Adipocyte (in vitro differentiated cells): ENCODE measurements at regions not wholly inside any gene's neighbourhood (a gene's known extent, or its start where the extent isn't known, plus 50 kb on each side); places are given as distances from the start of the nearest gene placed in this dataset.

Source experiments
- DNase-seq: peaks from one replicate; pipeline ENCODE4 v3.0.0-alpha.2; 2015; ENCODE audit warnings: low read depth
- H3K27me3 ChIP-seq: replicated peaks from 2 replicates; pipeline ENCODE4 v1.7.0; 2013; ENCODE audit warnings: mild to moderate bottlenecking, low read length, moderate library complexity; ENCODE audit not compliant: control insufficient read depth, insufficient read depth
- H3K36me3 ChIP-seq: 2 replicates; pipeline ENCODE4 v1.7.0; 2013; ENCODE audit warnings: low read length, mild to moderate bottlenecking, moderate library complexity; ENCODE audit not compliant: control insufficient read depth, insufficient read depth, severe bottlenecking
- H3K4me1 ChIP-seq: 2 replicates; pipeline ENCODE4 v1.7.0; 2013; ENCODE audit warnings: mild to moderate bottlenecking, low read length, moderate library complexity; ENCODE audit not compliant: control insufficient read depth, insufficient read depth
- H3K4me3 ChIP-seq: 2 replicates; pipeline ENCODE4 v1.7.0; 2013; ENCODE audit warnings: mild to moderate bottlenecking, low read length, moderate library complexity
- H3K9ac ChIP-seq: 2 replicates; pipeline ENCODE4 v1.7.0; 2013; ENCODE audit warnings: mild to moderate bottlenecking, low read length, moderate library complexity
- H3K9me3 ChIP-seq: 2 replicates; pipeline ENCODE4 v1.7.0; 2013; ENCODE audit warnings: mild to moderate bottlenecking, low read length, moderate library complexity; ENCODE audit not compliant: control insufficient read depth

DNA sequence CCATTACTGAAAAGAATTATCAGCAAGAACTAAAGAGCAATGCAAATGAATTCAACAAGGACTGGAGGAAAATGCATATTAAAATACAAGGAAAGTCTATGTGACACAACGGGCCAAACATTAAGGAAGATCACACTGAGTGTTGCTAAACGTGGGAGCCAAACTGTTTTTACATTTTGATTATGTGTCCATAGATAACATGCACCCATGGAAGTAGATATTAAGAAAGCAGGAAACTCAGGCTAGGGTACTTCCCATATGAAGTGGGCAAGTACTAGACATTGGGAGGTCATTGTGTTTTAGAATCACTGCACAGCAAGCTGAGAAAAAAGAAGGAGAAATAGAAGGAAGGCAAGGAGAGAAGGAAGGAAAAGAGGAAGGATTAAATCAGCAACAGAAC lies 161.8 kb downstream of the KCTD12 start:
- Histone ChIP-seq H3K9me3 (no peaks in the 10 kb centered on the region), H3K36me3 (no peaks in the 10 kb centered on the region), H3K27me3 (no peaks in the 10 kb centered on the region), H3K9ac (peak overlapping the region; percentile 32), H3K4me1 (peaks cover 33% of the 10 kb centered on the region), H3K4me3 (peak overlapping the region; percentile 29)
- DNase-seq: no peak

DNA sequence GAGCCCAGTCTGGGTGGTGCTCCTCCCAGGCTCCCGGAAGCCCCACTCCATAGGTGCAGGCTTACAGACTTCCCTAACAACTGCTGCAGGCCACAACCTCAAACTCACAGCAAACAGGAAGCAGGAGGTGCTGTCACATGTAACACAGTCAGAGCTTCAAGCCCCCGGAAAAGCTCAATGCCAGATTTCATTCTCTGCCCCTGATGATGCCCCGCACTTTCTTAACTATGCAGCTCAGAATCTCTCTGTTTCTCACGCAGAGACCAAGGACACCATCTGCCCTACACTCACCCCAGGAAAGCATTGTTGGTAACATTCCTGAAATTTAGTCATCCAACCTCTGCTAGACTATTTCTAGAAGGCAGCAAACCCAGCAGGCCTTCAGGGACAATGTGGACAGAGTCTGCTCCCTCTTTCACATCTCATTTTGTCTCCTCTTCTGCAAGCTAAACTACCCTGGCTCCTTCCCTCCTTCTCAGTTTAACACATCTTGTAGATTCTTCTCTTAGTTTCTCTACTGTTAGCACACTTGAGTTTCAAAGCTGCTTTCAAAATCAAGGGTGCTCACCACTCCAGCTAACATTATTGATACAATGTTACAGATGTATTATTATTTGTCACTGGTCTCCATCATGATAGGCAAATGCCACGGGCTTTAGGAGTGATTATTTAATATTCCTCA lies 162.5 kb downstream of the KCTD12 start:
- peak; percentile 89 for DNase-seq
- Histone ChIP-seq H3K4me1 (peaks cover 33% of the 10 kb centered on the region), H3K9me3 (no peaks in the 10 kb centered on the region), H3K36me3 (no peaks in the 10 kb centered on the region), H3K9ac (peak overlapping the region; percentile 33), H3K4me3 (no peak overlapping the region), H3K27me3 (no peaks in the 10 kb centered on the region)

DNA sequence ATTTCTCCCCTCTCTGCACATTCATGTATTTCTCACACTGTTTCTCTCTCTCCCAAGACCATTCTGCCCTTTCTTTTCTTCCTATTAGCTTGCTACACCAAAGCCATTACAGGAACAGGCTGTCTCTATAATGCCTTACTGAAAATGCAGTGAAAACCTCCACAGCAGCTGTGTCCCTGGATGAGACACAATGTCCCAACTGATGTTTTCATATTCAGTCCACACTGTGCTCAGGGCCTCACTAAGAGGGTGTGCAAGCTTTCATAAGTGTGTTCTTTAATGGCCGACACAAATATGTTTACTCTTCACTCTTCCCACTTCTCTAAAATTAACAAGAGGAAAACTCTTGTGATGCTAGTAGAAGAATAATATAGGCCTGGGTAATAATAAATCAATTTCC lies 163.4 kb downstream of the KCTD12 start:
- H3K4me1 ChIP-seq: peaks cover 33% of the 10 kb centered on the region
- no peaks in the 10 kb centered on the region for H3K9me3 ChIP-seq
- no peaks in the 10 kb centered on the region for H3K27me3 ChIP-seq
- H3K9ac ChIP-seq: no peak overlapping the region
- no peak overlapping the region for H3K4me3 ChIP-seq
- no peak for DNase-seq
- no peaks in the 10 kb centered on the region for H3K36me3 ChIP-seq

DNA sequence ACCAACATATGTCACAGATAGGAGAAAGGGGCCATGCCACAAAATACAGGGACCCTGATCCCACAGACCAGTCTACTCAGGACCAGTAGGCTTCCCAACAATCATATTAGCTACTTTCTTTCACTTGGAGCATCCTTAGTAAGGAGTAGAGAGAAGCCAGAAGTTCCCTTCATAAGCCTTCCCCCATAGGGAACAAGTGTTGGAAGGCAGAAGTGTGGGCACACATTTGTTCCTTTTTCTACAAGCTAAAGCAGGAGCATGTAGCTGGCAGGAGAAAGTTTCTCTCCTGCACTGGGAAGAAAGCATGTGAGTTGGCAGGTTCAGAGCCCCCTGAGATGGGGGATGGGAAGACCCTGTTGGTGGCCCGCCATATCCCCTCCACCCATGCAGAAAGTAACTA lies 165.4 kb downstream of the KCTD12 start:
- Histone ChIP-seq H3K4me1 (peaks cover 37% of the 10 kb centered on the region), H3K4me3 (no peak overlapping the region), H3K36me3 (no peaks in the 10 kb centered on the region), H3K27me3 (no peaks in the 10 kb centered on the region), H3K9me3 (no peaks in the 10 kb centered on the region), H3K9ac (no peak overlapping the region)
- DNase-seq: no peak

DNA sequence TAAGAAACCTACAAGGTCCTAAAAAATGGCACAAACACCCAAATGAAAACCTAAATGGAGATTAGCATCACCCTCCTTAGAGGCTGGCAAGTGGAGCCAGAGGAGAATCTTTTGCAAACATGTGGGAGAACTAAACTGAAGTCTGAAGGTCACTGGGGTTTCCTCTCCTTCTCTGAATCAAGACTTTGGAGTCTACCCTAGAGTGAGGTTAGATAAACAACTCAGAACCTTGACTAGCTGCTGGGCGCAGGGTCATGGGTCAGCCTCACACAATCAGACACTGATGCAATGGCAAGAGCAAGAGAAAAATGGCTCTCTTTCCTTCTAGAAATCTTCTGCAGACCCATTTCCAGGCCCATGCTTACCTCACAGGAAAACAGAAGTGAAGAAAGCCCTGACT lies 165.8 kb downstream of the KCTD12 start:
- no peaks in the 10 kb centered on the region for H3K27me3 ChIP-seq
- no peaks in the 10 kb centered on the region for H3K36me3 ChIP-seq
- DNase-seq: no peak
- no peaks in the 10 kb centered on the region for H3K9me3 ChIP-seq
- no peak overlapping the region for H3K9ac ChIP-seq
- H3K4me3 ChIP-seq: no peak overlapping the region
- peaks cover 37% of the 10 kb centered on the region for H3K4me1 ChIP-seq

DNA sequence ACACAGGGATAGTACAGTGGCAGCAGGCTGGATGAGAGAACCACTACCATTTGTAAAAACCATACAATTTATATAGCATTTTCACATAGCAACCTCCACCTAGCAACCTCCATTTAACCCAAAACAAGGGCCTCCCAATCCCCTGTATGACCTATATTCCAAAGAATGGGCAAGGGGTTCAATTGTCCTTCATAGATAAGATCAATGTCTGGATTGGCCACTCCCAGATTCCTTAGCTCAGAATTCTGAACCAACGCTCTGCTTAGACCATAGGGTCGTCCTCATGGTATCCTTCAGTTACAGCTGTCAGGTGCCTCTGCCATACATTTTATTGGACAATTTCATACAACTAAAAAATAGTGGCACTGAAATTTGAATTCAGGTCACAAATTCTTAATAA lies 166.2 kb downstream of the KCTD12 start:
- Histone ChIP-seq H3K4me3 (no peak overlapping the region), H3K4me1 (peaks cover 38% of the 10 kb centered on the region), H3K36me3 (no peaks in the 10 kb centered on the region), H3K27me3 (no peaks in the 10 kb centered on the region), H3K9ac (no peak overlapping the region), H3K9me3 (no peaks in the 10 kb centered on the region)
- DNase-seq: no peak

DNA sequence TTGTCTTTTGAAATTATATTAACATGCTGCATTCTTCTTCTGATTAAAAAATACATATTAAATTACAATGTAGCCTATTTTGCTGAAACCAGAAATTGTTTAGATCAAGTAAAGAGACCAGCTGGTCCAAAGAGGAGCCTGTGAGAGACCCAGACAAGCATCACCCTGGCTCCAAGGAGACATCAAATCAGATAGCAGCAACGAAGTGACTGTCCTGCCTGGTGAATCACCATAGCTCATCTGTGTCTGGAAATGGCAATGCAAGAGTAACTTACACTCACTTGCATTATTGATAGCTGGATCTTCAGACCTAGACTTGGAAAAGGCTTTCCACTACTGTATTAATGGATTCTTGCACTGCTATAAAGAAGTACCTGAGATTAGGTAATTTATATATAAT lies 169.1 kb downstream of the KCTD12 start:
- Histone ChIP-seq H3K9ac (no peak overlapping the region), H3K27me3 (no peaks in the 10 kb centered on the region), H3K4me1 (peaks cover 21% of the 10 kb centered on the region), H3K9me3 (no peaks in the 10 kb centered on the region), H3K4me3 (no peak overlapping the region), H3K36me3 (no peaks in the 10 kb centered on the region)
- DNase-seq: no peak

DNA sequence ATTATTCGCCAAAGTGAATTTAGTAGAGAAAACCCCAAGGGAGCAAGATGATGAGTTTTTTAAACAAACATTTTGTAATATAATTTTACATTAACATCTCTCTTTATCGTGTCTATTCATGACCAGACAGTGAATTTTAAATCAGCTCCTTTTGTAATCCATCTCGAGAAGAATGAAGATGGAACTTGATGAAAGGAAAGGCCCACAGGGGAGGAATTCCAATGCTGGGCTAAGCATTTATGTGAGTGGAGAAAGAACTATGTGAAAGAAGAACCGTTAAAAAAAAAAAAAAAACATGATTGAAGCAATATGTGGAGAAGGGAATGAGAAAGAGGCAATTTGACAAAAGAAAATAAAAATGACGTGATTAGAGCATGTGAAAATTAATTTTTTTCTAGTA lies 170.6 kb downstream of the KCTD12 start:
- no peak overlapping the region for H3K9ac ChIP-seq
- no peaks in the 10 kb centered on the region for H3K36me3 ChIP-seq
- H3K4me1 ChIP-seq: peaks cover 31% of the 10 kb centered on the region
- DNase-seq: peak; percentile 68
- no peaks in the 10 kb centered on the region for H3K9me3 ChIP-seq
- H3K27me3 ChIP-seq: no peaks in the 10 kb centered on the region
- H3K4me3 ChIP-seq: peak overlapping the region; percentile 49

DNA sequence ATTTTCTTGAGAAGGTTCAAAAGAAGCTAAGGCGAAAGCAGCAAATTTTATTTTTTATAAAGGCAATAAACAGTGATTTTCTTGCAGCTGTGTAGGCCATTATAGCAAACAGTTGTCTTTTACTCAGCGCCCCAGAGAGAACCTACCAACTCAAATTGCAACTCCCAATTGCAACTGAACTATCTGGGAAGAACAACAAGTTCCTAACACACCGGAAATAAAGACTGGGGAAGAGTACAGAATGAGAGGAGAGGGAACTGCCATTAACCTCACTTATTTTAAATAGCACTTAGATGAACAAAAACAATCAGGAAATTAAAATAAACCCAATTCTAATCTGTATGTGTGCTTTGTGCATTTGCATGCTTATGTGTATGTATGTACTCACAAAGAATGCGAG lies 171.1 kb downstream of the KCTD12 start:
- Histone ChIP-seq H3K9me3 (no peaks in the 10 kb centered on the region), H3K4me1 (peaks cover 37% of the 10 kb centered on the region), H3K36me3 (no peaks in the 10 kb centered on the region), H3K4me3 (peak overlapping the region; percentile 49), H3K9ac (peak overlapping the region; percentile 48), H3K27me3 (no peaks in the 10 kb centered on the region)
- no peak for DNase-seq

DNA sequence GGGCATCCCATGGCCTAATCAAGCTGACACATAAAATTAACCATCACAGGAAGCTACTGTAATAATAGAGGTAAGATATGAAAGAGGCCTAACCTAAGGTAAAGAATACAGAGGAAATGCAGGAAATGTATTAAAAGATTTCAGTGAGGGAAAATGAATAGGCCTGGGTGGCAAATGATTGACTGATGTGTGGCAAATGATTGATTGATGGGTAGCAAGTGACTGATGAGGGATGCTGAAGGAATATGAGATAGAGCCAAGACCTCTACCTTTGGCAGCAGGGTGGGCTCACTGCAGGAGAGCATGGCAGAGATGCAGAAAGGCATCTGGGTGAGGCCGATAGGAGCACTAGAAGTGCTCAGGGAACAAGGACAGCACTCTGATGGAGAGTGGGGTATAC lies 172.9 kb downstream of the KCTD12 start:
- Histone ChIP-seq H3K4me3 (no peak overlapping the region), H3K9me3 (no peaks in the 10 kb centered on the region), H3K36me3 (no peaks in the 10 kb centered on the region), H3K4me1 (peaks cover 46% of the 10 kb centered on the region), H3K9ac (no peak overlapping the region), H3K27me3 (no peaks in the 10 kb centered on the region)
- DNase-seq: no peak

DNA sequence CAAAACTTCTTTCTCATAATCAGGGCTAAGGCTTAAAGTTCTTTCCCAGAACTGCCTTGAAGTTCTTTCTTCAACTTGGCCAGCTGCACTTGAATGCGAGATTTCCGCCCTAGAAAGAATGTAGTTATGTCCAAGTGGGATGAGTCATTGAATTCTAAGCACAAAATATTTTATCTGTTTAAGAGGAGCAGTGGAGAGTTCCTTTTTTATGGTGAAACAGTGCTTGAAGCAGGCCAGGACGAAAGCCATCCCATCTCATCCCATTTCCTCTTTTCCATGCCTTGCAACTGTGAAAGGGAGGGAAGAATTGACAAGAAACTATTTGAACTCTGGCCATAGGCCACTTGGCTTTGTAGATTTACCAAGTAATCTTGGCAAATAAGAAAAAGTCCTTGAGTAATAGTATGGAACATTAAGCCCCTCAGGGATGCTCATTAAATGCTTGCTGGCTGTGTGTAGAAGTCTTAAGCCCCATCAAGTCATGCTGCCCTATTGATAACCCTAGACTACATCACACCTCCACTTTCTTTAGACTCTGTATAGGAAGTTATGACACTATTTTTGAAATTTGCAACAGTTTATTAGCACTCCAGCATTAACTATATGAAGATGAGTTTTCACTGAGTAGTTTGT lies 174.5 kb downstream of the KCTD12 start:
- Histone ChIP-seq H3K9me3 (no peaks in the 10 kb centered on the region), H3K27me3 (no peaks in the 10 kb centered on the region), H3K4me1 (peaks cover 56% of the 10 kb centered on the region), H3K9ac (peak overlapping the region; percentile 53), H3K36me3 (no peaks in the 10 kb centered on the region), H3K4me3 (no peak overlapping the region)
- peak; percentile 95 for DNase-seq

DNA sequence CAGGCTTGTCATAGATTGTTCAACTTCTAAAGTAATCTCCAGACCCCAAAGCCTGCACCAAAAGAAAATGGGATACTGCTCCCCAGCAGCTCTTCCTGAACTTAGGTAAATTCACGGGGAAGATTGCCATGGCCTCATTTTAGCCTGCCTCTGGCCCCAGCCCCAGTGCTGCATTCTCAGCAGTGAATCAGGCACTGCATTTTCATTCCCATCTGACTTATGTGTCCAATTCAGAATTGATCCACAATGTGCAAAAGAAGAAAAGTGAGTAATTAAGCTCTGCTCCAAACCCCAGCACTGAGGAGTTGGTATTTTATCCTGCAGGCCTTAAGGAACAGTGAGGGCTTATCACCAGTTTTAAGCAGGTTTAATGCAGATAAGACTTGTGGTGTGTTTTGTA lies 176.4 kb downstream of the KCTD12 start:
- H3K9ac ChIP-seq: no peak overlapping the region
- H3K36me3 ChIP-seq: no peaks in the 10 kb centered on the region
- H3K27me3 ChIP-seq: no peaks in the 10 kb centered on the region
- H3K9me3 ChIP-seq: no peaks in the 10 kb centered on the region
- no peak overlapping the region for H3K4me3 ChIP-seq
- DNase-seq: no peak
- H3K4me1 ChIP-seq: peaks cover 41% of the 10 kb centered on the region
